HS-27A (cell line): ENCODE measurements at regions not wholly inside any gene's neighbourhood (a gene's known extent, or its start where the extent isn't known, plus 50 kb on each side); places are given as distances from the start of the nearest gene placed in this dataset.
A peak's percentile ranks its signal among the peaks of the same experiment; 100 is the strongest.

Source experiments
- DNase-seq: peaks from one replicate; pipeline ENCODE4 v3.0.0-alpha.2; 2012; ENCODE audit warnings: low read depth, missing footprints

DNA sequence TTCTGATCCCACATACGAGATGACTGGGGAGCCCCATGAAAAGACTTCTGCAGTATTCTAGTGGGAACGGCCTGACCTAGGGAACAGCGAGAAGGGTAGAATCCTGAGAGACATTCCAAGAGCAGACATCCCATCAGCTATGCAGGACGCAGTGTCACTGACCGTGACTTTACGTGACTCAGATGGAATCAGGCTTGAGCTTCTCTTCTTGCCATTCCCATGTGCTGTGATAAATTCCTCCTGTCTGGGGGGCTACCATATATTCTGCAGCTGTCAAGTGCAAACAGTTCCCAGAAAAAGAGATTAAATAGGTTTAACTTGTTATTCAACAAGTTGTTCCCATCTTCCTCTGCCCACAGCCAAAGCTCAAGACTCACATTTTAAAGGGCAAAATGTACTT, 73.1 kb upstream of the PDE1C start:
- peak; percentile 23 for DNase-seq

DNA sequence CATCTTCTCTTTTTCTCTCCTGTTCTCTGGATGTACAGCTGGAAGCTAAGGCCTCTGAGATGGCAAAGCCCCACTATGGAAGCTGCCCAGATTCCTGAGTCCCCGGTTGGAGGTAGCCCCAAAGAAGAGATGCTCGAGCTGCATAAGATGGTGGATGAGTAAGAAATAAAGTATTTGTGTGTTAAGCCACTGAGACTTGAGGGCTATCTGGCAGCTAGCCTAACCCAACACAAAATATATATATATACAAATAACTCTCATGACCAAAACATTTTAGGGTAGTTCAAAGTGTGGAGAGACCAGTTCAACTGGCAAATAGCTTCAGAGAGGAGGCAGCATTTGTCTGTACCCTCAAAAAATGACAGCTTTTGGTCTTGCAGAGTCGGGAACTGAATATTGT, 72.4 kb upstream of the PDE1C start:
- peak; percentile 89 for DNase-seq

DNA sequence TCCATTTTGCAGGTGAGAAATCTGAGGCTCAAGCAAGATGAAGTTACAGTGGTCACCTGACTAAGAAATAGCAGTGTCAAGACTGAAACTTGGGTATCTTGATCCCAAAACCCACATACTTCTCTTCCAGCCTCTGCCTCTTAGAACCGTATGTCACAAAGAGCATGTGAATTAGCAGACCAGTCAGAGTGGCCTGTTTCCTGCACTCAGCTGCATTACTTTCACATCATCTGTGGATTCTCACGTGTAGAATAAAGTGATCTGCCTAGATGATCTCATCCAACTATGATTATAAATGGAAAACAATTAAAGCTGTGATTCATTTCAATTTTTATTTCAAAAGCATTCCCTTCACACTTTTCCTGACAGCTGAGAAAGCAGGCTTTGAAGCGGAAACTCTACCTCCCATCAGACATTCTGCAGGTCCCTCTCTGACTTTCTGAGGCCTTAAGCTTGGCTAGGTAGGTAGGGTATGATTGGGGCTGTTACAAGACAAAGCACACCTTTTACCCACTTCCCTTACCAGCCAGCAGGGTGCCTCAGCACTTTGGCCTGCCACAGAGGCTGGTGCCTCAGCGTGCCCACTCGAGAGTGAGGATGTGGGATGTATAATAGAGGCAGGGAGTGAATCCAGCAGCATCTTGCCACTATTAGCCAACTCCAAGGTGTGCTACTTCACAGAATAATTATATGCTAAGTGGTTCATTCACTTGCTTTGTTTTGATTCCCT, 70.2 kb upstream of the PDE1C start:
- DNase-seq: no peak

GRCh38 chr7:32137059-32137458, 66.9 kb upstream of the PDE1C start:
- no peak for DNase-seq

DNA sequence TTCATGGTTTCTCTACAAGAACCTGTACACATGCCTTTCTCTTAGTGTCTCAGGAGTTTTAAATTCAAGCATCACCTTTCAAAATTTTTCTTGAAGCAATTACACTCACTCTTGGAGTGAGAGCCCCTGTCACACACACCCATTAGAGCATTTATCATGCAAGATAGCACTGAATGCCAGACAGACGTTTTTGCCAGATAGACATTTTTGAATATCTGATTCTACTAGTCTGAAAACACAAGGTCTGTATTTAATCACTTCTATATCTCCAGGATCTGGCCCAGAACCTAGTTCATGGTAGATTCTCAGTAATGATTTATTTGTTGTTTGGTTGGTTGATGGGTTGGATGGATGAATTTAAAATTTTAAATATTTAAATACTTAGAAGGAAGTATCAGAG, 60.9 kb upstream of the PDE1C start:
- DNase-seq: no peak

DNA sequence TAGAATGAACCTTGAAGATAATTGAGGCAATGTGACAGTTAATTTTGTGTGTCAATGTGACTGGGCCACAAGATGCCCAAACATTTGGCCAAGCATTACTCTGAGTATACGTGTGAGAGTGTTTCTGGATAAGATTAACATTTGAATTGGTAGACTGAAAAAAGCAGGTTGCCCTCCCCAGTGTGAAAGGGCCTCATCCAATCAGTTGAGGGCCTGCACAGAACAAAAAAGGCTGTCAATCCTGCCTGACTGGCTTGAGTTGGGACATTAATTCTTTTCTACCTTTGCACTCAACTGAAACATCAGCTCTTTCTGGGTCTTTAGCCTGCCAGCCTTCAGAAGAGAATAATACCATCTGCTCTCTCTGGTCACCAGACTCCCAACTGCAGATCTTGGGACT, 56.6 kb upstream of the PDE1C start:
- no peak for DNase-seq
